ENCODE measurements at regions not wholly inside any gene's neighbourhood (a gene's known extent, or its start where the extent isn't known, plus 50 kb on each side); places are given as distances from the start of the nearest gene placed in this dataset.

GRCh38 chr7:18224138-18224537 is 196.5 kb upstream of the PRPS1L1 start:
- no peaks in the 10 kb centered on the region for H3K36me3 ChIP-seq (ENCODE audit: control insufficient read depth in 2 of 3, insufficient read depth in 3 of 3, low read length in 3 of 3)
- DNase-seq (no peak), FAIRE-seq (no peak)
- TF ChIP-seq, protein P1, sequence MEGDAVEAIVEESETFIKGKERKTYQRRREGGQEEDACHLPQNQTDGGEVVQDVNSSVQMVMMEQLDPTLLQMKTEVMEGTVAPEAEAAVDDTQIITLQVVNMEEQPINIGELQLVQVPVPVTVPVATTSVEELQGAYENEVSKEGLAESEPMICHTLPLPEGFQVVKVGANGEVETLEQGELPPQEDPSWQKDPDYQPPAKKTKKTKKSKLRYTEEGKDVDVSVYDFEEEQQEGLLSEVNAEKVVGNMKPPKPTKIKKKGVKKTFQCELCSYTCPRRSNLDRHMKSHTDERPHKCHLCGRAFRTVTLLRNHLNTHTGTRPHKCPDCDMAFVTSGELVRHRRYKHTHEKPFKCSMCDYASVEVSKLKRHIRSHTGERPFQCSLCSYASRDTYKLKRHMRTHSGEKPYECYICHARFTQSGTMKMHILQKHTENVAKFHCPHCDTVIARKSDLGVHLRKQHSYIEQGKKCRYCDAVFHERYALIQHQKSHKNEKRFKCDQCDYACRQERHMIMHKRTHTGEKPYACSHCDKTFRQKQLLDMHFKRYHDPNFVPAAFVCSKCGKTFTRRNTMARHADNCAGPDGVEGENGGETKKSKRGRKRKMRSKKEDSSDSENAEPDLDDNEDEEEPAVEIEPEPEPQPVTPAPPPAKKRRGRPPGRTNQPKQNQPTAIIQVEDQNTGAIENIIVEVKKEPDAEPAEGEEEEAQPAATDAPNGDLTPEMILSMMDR (IDR thresholded peaks at IDR 0.05; ENCODE audit: borderline replicate concordance, extremely low read depth, insufficient read depth) = no peak
- no peaks in the 10 kb centered on the region for H3K27me3 ChIP-seq (ENCODE audit: control insufficient read depth, insufficient read depth, low read length)
- no peaks in the 10 kb centered on the region for H3K4me1 ChIP-seq (ENCODE audit: control insufficient read depth in 2 of 3, insufficient read depth in 2 of 3, low read depth in 1 of 3, low read length in 3 of 3)
- no peaks in the 10 kb centered on the region for H3K9me3 ChIP-seq (ENCODE audit: control insufficient read depth in 2 of 3, insufficient read depth in 1 of 3, low read length in 3 of 3)
- no peak overlapping the region for H3K9ac ChIP-seq (ENCODE audit: low read length in 3 of 3)
- no peak overlapping the region for H3K27ac ChIP-seq (ENCODE audit: low read depth in 2 of 2, low read length in 2 of 2)
- intact Hi-C loops (cut with DNase I) = no loop called here
- H3K4me3 ChIP-seq (ENCODE audit: low read length in 3 of 3) = no peak overlapping the region

DNA sequence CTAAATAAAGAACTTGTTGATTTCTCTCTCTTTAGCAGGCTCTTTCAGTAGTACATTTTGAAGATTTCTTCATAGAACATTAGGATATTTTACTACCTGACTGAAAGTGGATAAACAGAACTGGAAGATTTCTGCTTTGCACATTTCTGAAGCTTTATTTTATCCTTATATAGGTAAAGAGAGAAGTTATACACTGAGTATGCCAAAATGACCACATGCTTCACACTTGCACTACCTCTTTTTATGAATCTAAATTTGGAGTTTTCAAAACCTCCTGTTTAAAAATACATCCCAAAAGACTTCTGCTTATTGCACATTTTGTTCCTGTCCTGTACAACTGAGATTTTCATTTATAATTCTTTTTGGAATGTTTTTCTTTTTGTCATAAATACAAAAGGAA is 197.4 kb upstream of the PRPS1L1 start:
- no peaks in the 10 kb centered on the region for H3K9me3 ChIP-seq (ENCODE audit: control insufficient read depth in 2 of 3, insufficient read depth in 1 of 3, low read length in 3 of 3)
- TF ChIP-seq, protein P1 (IDR thresholded peaks at IDR 0.05; ENCODE audit: borderline replicate concordance, extremely low read depth, insufficient read depth) = no peak
- no peaks in the 10 kb centered on the region for H3K27me3 ChIP-seq (ENCODE audit: control insufficient read depth, insufficient read depth, low read length)
- H3K4me3 ChIP-seq (ENCODE audit: low read length in 3 of 3) = no peak overlapping the region
- no peaks in the 10 kb centered on the region for H3K4me1 ChIP-seq (ENCODE audit: control insufficient read depth in 2 of 3, insufficient read depth in 2 of 3, low read depth in 1 of 3, low read length in 3 of 3)
- no peak for FAIRE-seq
- no peak overlapping the region for H3K27ac ChIP-seq (ENCODE audit: low read depth in 2 of 2, low read length in 2 of 2)
- DNase-seq = no peak
- intact Hi-C loops (cut with DNase I) = no loop called here
- no peak overlapping the region for H3K9ac ChIP-seq (ENCODE audit: low read length in 3 of 3)
- no peaks in the 10 kb centered on the region for H3K36me3 ChIP-seq (ENCODE audit: control insufficient read depth in 2 of 3, insufficient read depth in 3 of 3, low read length in 3 of 3)

DNA sequence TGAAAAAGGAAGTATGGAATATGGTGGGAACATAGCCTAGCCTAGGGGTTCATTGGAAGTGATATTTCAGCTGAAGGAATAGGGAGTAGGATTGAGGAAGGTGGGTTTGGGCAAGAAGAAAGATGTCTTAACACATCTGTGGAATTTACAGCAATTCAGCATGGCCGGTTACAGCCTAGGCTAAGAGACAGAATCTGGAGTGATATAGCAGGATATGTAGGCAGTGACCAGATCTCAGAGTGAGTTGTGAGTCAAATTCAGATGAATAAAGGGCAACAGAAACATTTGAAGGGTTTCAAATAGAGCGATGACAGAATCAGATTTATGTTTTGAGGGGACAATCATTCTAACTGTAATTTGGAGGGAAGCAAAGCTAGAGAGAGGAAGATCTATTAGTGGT is 199.0 kb upstream of the PRPS1L1 start:
- no peak for DNase-seq
- intact Hi-C loops (cut with DNase I) = no loop called here
- no peak overlapping the region for H3K4me3 ChIP-seq (ENCODE audit: low read length in 3 of 3)
- no peaks in the 10 kb centered on the region for H3K36me3 ChIP-seq (ENCODE audit: control insufficient read depth in 2 of 3, insufficient read depth in 3 of 3, low read length in 3 of 3)
- no peak overlapping the region for H3K27ac ChIP-seq (ENCODE audit: low read depth in 2 of 2, low read length in 2 of 2)
- no peaks in the 10 kb centered on the region for H3K9me3 ChIP-seq (ENCODE audit: control insufficient read depth in 2 of 3, insufficient read depth in 1 of 3, low read length in 3 of 3)
- TF ChIP-seq, protein P1 (IDR thresholded peaks at IDR 0.05; ENCODE audit: borderline replicate concordance, extremely low read depth, insufficient read depth) = no peak
- H3K4me1 ChIP-seq (ENCODE audit: control insufficient read depth in 2 of 3, insufficient read depth in 2 of 3, low read depth in 1 of 3, low read length in 3 of 3) = no peaks in the 10 kb centered on the region
- H3K9ac ChIP-seq (ENCODE audit: low read length in 3 of 3) = no peak overlapping the region
- no peaks in the 10 kb centered on the region for H3K27me3 ChIP-seq (ENCODE audit: control insufficient read depth, insufficient read depth, low read length)
- no peak for FAIRE-seq

DNA sequence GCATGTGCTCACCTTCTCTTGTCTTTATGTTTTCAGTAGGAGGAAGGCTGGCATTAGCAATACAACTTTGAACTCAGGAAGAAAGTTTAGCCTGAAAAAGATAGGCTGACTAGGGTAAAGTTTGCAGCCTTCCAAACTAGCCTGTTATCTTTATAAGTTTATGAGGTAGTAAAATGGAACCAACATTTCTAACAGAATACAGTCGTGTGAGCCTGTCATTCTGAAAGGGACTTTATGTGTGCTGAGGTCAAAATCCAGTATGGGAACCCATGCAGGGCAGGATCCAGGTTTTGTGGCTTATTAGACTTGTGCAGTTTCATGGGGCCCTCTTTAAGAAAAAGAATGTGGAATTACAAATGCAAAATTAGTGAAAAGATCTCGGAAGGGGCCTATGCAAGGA is 201.0 kb upstream of the PRPS1L1 start:
- no peak for DNase-seq
- H3K27me3 ChIP-seq (ENCODE audit: control insufficient read depth, insufficient read depth, low read length) = no peaks in the 10 kb centered on the region
- no peaks in the 10 kb centered on the region for H3K36me3 ChIP-seq (ENCODE audit: control insufficient read depth in 2 of 3, insufficient read depth in 3 of 3, low read length in 3 of 3)
- H3K4me1 ChIP-seq (ENCODE audit: control insufficient read depth in 2 of 3, insufficient read depth in 2 of 3, low read depth in 1 of 3, low read length in 3 of 3) = no peaks in the 10 kb centered on the region
- H3K4me3 ChIP-seq (ENCODE audit: low read length in 3 of 3) = no peak overlapping the region
- TF ChIP-seq, protein P1 (IDR thresholded peaks at IDR 0.05; ENCODE audit: borderline replicate concordance, extremely low read depth, insufficient read depth) = no peak
- intact Hi-C loops (cut with DNase I) = no loop called here
- FAIRE-seq = no peak
- H3K27ac ChIP-seq (ENCODE audit: low read depth in 2 of 2, low read length in 2 of 2) = no peak overlapping the region
- H3K9me3 ChIP-seq (ENCODE audit: control insufficient read depth in 2 of 3, insufficient read depth in 1 of 3, low read length in 3 of 3) = no peaks in the 10 kb centered on the region
- H3K9ac ChIP-seq (ENCODE audit: low read length in 3 of 3) = no peak overlapping the region

All from kidney (tissue), 13 donors.